ENCODE measurements at regions not wholly inside any gene's neighbourhood (a gene's known extent, or its start where the extent isn't known, plus 50 kb on each side); places are given as distances from the start of the nearest gene placed in this dataset.
A peak's percentile ranks its signal among the peaks of the same experiment; 100 is the strongest.
"Not testable (repeated sequence)": the region's sequence is repeated elsewhere in the genome, so short reads cannot be mapped to it uniquely, and the experiment has no call there.

DNA sequence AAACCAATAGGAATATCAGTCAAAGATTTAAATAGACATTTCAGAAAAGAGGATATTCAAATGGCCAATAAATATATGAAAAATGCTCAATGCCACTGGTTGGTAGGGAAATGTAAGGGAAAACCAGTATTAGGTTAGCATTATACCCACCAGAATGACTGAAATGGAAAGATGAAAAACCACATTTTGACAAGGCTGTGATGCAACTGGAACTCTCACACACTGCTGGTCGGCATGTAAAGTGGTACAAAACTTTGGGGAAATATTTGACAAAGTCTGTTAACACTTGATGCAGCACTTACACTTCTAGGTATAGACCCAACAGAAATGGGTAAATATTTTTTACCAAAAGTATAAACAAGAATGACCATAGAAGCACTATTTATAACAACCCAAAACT lies 163.2 kb upstream of the C14orf180 start:
- H3K9me3 ChIP-seq, result no peaks in the 10 kb centered on the region
- no peak for DNase-seq
- ATAC-seq, result no peak
- no peak overlapping the region for H3K4me3 ChIP-seq
- no peaks in the 10 kb centered on the region for H3K36me3 ChIP-seq
- no peak overlapping the region for H3K27ac ChIP-seq
- intact Hi-C loops (cut with DNase I), result no loop called here
- no peaks in the 10 kb centered on the region for H3K27me3 ChIP-seq
- no peaks in the 10 kb centered on the region for H3K4me1 ChIP-seq
- TF ChIP-seq, protein P1, sequence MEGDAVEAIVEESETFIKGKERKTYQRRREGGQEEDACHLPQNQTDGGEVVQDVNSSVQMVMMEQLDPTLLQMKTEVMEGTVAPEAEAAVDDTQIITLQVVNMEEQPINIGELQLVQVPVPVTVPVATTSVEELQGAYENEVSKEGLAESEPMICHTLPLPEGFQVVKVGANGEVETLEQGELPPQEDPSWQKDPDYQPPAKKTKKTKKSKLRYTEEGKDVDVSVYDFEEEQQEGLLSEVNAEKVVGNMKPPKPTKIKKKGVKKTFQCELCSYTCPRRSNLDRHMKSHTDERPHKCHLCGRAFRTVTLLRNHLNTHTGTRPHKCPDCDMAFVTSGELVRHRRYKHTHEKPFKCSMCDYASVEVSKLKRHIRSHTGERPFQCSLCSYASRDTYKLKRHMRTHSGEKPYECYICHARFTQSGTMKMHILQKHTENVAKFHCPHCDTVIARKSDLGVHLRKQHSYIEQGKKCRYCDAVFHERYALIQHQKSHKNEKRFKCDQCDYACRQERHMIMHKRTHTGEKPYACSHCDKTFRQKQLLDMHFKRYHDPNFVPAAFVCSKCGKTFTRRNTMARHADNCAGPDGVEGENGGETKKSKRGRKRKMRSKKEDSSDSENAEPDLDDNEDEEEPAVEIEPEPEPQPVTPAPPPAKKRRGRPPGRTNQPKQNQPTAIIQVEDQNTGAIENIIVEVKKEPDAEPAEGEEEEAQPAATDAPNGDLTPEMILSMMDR (IDR thresholded peaks at IDR 0.05), result no peak

DNA sequence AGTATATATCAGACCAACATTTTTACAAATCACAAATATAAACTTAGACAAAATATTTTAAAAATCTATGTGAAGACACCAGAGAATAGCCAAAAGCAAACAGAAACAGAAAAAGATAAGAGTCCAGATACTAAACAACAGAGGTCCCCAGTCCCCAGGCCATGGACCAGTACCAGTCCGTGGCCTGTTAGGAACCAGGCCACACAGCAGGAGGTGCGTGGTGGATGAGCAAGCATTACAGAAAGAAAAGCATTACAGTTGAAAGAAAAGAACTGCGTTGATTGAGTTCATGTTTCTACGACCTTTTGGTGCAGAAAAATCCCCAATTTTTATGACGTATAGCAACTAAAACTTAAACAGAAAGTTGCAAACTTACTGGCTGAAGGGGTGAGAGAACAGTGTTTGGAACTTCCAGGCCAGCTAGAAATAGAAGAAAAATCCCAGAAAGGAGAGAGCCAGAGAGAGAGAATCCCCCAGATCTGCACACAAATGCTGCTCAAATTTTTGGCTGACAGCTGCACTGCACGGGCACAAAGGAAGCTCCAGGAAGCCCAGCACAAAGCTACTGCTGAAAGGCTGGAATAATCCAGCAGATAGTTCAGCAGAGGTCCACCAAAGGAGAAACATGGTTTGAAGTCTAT lies 159.6 kb upstream of the C14orf180 start:
- intact Hi-C loops (cut with DNase I), result no loop called here
- no peak for ATAC-seq
- TF ChIP-seq, protein P1 (IDR thresholded peaks at IDR 0.05), result no peak
- no peak overlapping the region for H3K27ac ChIP-seq
- H3K27me3 ChIP-seq, result no peaks in the 10 kb centered on the region
- no peaks in the 10 kb centered on the region for H3K4me1 ChIP-seq
- H3K36me3 ChIP-seq, result no peaks in the 10 kb centered on the region
- H3K9me3 ChIP-seq, result no peaks in the 10 kb centered on the region
- no peak for DNase-seq
- no peak overlapping the region for H3K4me3 ChIP-seq

DNA sequence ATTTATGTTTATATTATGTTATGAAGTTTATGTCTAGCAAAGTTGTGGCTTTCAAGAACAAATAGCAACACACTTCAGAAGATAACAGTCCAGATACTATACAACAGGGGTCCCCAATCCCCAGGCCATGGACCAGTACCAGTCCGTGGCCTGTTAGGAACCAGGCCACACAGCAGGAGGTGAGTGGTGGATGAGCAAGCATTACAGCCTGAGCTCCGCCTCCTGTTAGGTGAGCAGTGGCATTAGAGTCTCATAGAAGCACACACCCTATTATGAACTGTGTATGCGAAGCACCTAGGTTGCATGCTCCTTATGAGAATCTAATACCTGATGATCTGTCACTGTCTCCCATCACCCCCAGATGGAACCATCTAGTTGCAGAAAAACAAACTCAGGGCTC lies 159.0 kb upstream of the C14orf180 start:
- ATAC-seq; H3K27me3 ChIP-seq; DNase-seq; intact Hi-C loops (cut with DNase I); H3K9me3 ChIP-seq; H3K36me3 ChIP-seq; H3K4me3 ChIP-seq; H3K4me1 ChIP-seq; H3K27ac ChIP-seq: not testable (repeated sequence)

GRCh38 chr14:104420990-104421389 lies 158.6 kb upstream of the C14orf180 start:
- no peak for ATAC-seq
- Histone ChIP-seq H3K36me3 (no peaks in the 10 kb centered on the region), H3K4me3 (no peak overlapping the region), H3K4me1 (no peaks in the 10 kb centered on the region), H3K27me3 (no peaks in the 10 kb centered on the region), H3K9me3 (no peaks in the 10 kb centered on the region), H3K27ac (no peak overlapping the region)
- TF ChIP-seq, protein P1 (IDR thresholded peaks at IDR 0.05), result no peak
- DNase-seq, result peak; percentile 53
- intact Hi-C loops (cut with DNase I), result no loop called here

GRCh38 chr14:104421401-104421821 lies 158.2 kb upstream of the C14orf180 start:
- intact Hi-C loops (cut with DNase I), result no loop called here

More at GRCh38 chr14:104421401-104421821, 158.2 kb upstream of the C14orf180 start:
- no peaks in the 10 kb centered on the region for H3K4me1 ChIP-seq
- H3K27me3 ChIP-seq, result no peaks in the 10 kb centered on the region
- H3K9me3 ChIP-seq, result no peaks in the 10 kb centered on the region
- H3K36me3 ChIP-seq, result no peaks in the 10 kb centered on the region
- no peak overlapping the region for H3K27ac ChIP-seq
- no peak overlapping the region for H3K4me3 ChIP-seq
- TF ChIP-seq, protein P1 (IDR thresholded peaks at IDR 0.05), result no peak
- DNase-seq (peak; percentile 47), ATAC-seq (no peak)
